ENCODE measurements at regions not wholly inside any gene's neighbourhood (a gene's known extent, or its start where the extent isn't known, plus 50 kb on each side); places are given as distances from the start of the nearest gene placed in this dataset.

DNA sequence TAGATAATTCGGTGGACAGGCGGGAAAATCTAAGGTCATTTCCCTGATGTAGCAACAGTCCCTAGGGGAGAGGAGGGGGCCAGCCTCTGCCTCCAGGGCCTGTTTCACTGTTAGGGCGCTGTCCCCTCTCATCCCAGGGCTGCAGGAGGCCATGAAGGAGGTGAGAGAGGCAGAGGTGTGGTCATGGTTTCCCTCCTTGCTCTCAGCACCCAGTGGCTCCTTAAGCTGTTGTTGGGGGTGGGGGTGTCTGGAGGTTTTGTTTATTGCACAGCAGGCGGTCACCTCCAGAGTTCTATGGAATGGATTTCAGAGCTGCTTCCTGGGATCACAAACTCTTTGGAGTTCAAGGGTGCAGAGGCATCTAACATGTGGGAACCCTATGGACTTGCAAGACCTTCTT, 212.5 kb upstream of the RTL1 start:
- no peaks in the 10 kb centered on the region for H3K9me3 ChIP-seq (replicated peaks; ENCODE audit: control insufficient read depth, low read depth, low read length)
- peaks cover 36% of the 10 kb centered on the region for H3K4me1 ChIP-seq (ENCODE audit: control insufficient read depth, insufficient read depth, low read length)
- DNase-seq = no peak
- no peaks in the 10 kb centered on the region for H3K36me3 ChIP-seq (ENCODE audit: control insufficient read depth, insufficient read depth, low read length)
- WGBS (ENCODE audit: insufficient coverage) = 100% methylated on average over 1 of the region's 4 CpGs
- H3K27ac ChIP-seq (ENCODE audit: low read length) = no peak overlapping the region
- H3K4me3 ChIP-seq (ENCODE audit: low read length) = no peak overlapping the region
- H3K27me3 ChIP-seq (ENCODE audit: control insufficient read depth, insufficient read depth, low read length) = no peaks in the 10 kb centered on the region

DNA sequence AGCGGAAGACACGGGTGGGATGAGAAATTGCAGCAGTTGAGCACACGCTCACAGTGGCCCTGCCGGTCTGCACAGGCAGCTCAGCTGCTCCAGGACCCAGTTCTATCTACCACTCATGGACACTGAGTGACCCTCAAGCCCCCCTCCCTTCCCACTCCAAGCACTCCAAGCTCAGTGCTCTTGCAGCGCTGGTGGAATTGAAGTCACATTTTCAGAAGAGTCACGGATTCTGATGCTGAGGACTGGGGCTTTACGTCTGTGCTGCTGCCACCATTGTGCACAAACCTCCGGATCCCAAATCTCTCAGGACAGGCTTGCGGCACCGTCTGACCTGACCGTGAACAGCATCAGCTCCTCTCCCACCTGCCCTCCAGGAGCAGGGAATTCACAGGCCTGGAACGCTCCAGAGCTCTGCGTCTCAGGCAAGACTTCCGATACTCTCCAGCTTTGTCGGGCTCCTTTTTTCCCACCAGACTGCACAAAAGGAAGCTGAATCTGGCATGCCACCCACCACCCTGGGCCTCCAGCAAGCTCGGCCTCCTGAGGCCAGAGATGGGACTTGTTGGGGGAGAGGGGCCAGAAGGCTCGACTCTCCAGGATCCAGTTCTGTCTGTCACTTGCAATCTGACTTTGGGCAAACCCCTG, 213.1 kb upstream of the RTL1 start:
- Histone ChIP-seq H3K27ac (ENCODE audit: low read length) (no peak overlapping the region), H3K36me3 (ENCODE audit: control insufficient read depth, insufficient read depth, low read length) (no peaks in the 10 kb centered on the region), H3K4me3 (ENCODE audit: low read length) (no peak overlapping the region), H3K27me3 (ENCODE audit: control insufficient read depth, insufficient read depth, low read length) (no peaks in the 10 kb centered on the region), H3K9me3 (replicated peaks; ENCODE audit: control insufficient read depth, low read depth, low read length) (no peaks in the 10 kb centered on the region), H3K4me1 (ENCODE audit: control insufficient read depth, insufficient read depth, low read length) (peaks cover 36% of the 10 kb centered on the region)
- DNase-seq = no peak
- WGBS (ENCODE audit: insufficient coverage) = 59% methylated on average over 10 of the region's 17 CpGs

DNA sequence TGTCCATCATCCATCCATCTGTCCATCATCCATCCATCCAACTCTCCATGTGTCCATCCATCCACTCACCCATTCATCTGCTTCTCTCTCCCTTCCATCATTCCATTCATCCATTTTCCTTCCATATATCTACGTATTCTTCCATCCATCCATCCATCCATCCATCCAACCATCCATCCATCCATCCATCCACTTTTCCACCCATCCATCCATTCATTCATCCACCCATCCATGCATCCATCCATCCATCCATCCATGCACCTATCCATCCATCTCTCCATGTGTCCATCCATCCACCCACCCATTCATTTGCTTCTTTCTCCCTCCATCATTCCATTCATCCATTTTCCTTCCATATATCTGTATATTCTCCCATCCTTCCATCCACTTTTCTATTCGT, 214.0 kb upstream of the RTL1 start:
- H3K27ac ChIP-seq (ENCODE audit: low read length) = no peak overlapping the region
- H3K9me3 ChIP-seq (replicated peaks; ENCODE audit: control insufficient read depth, low read depth, low read length) = no peaks in the 10 kb centered on the region
- 62% methylated on average over 2 of the region's 2 CpGs for WGBS (ENCODE audit: insufficient coverage)
- no peak overlapping the region for H3K4me3 ChIP-seq (ENCODE audit: low read length)
- no peak for DNase-seq
- H3K36me3 ChIP-seq (ENCODE audit: control insufficient read depth, insufficient read depth, low read length) = no peaks in the 10 kb centered on the region
- no peaks in the 10 kb centered on the region for H3K27me3 ChIP-seq (ENCODE audit: control insufficient read depth, insufficient read depth, low read length)
- H3K4me1 ChIP-seq (ENCODE audit: control insufficient read depth, insufficient read depth, low read length) = peaks cover 41% of the 10 kb centered on the region

DNA sequence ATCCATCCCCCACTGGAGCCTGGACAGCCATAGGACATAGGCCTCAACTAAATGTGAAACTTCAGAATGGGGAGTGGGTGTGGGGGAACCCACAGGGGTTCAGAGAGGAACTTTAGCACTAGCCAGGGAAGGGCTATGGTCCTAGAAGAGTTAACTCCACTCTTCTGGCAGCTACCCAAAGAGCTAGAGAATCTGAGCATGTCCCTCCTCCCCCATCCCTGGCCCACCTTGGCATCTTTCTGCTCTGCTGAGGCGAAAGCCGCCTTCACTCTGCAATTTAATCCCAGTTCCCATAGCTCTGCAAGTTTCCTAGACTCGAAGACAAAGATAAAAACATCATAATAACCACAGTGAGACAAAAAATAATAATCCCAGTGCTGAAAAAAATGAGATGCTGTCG, 214.7 kb upstream of the RTL1 start:
- no peaks in the 10 kb centered on the region for H3K9me3 ChIP-seq (replicated peaks; ENCODE audit: control insufficient read depth, low read depth, low read length)
- 39% methylated on average over 3 of the region's 4 CpGs for WGBS (ENCODE audit: insufficient coverage)
- peaks cover 43% of the 10 kb centered on the region for H3K4me1 ChIP-seq (ENCODE audit: control insufficient read depth, insufficient read depth, low read length)
- H3K27ac ChIP-seq (ENCODE audit: low read length) = no peak overlapping the region
- H3K4me3 ChIP-seq (ENCODE audit: low read length) = no peak overlapping the region
- H3K36me3 ChIP-seq (ENCODE audit: control insufficient read depth, insufficient read depth, low read length) = no peaks in the 10 kb centered on the region
- no peaks in the 10 kb centered on the region for H3K27me3 ChIP-seq (ENCODE audit: control insufficient read depth, insufficient read depth, low read length)
- DNase-seq = peak; percentile 37

DNA sequence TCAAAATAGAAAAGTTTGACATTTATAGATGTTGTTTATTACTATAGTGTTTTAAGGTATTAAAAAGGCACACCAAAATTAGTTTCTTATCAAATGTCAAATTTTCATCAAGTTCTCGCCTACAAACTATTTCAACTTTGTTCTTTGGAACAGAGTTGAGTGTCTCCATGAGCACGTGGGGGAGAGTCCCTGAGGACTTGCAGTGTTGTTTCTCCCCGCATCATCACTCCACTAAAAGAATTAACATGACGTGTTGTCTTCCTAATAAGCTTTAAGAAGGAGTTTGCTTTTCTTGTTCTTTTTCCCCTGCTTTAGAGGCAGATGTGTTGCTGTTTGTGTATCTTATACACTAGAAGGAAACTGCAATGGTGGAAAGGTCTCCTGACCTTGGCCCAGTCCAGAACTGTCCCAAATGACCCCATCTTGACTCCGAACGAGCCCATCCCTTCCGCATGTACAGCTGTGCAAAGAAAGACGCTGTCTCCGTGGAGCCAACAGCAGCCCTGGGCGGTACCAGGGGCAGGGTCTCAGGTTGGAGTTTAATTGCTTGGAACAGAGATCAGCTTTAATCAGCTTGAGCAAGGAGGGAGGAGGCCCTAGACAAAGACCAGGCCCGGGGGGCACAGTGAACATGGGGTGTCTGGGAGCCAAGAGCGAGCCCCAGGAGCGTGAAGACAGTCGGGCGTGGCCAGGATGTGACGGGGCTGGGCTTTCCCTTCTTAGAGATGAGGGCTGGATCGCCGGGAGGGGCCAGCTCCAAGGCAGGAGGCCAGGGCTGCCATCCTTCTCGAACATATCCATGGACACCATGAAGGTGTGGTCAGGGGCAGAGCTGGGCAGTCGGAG, 215.4 kb upstream of the RTL1 start:
- peaks cover 45% of the 10 kb centered on the region for H3K4me1 ChIP-seq (ENCODE audit: control insufficient read depth, insufficient read depth, low read length)
- H3K27ac ChIP-seq (ENCODE audit: low read length) = peak overlapping the region; percentile 47
- H3K27me3 ChIP-seq (ENCODE audit: control insufficient read depth, insufficient read depth, low read length) = no peaks in the 10 kb centered on the region
- WGBS (ENCODE audit: insufficient coverage) = 54% methylated on average over 9 of the region's 20 CpGs
- no peaks in the 10 kb centered on the region for H3K9me3 ChIP-seq (replicated peaks; ENCODE audit: control insufficient read depth, low read depth, low read length)
- DNase-seq = peak; percentile 75
- no peaks in the 10 kb centered on the region for H3K36me3 ChIP-seq (ENCODE audit: control insufficient read depth, insufficient read depth, low read length)
- H3K4me3 ChIP-seq (ENCODE audit: low read length) = no peak overlapping the region

DNA sequence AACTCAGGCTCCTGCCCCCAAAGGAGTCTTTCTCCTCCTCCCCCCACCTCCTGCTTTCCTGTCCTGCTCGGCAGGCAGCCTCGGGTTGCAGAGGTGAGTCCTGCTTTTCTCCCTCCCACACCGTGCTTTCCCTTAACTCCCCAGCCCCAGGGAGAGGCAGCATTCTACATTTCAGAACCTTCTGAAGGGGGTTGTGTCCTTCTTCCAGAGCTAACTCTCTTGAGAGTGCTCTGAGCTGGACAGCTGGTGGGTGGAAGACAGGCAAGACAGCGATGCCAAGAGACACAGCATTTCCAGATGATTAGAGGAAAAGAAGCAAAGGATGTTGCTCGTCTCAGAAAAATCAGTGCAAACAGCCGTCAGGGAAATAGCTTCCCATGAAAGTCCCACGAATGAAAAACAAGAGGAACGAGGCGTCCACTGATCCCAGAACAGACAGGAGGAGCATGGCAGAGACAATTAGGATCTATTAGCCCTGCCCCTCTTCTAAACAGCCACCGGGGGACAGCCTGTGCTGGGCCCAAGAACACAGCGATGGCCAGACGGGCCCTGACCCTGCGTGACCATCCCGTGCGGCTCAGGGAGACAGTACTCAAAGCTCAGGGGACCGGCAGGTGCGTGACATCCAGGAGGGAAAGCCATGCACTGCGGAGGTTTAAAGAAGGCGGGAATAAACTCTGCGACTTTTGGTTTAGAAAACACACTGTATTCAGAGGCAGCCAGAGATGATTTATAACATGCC, 216.5 kb upstream of the RTL1 start:
- H3K27ac ChIP-seq (ENCODE audit: low read length) = peak overlapping the region; percentile 39
- peaks cover 48% of the 10 kb centered on the region for H3K4me1 ChIP-seq (ENCODE audit: control insufficient read depth, insufficient read depth, low read length)
- H3K36me3 ChIP-seq (ENCODE audit: control insufficient read depth, insufficient read depth, low read length) = no peaks in the 10 kb centered on the region
- no peak overlapping the region for H3K4me3 ChIP-seq (ENCODE audit: low read length)
- H3K9me3 ChIP-seq (replicated peaks; ENCODE audit: control insufficient read depth, low read depth, low read length) = no peaks in the 10 kb centered on the region
- no peaks in the 10 kb centered on the region for H3K27me3 ChIP-seq (ENCODE audit: control insufficient read depth, insufficient read depth, low read length)
- DNase-seq = peak; percentile 91
- 12% methylated on average over 14 of the region's 20 CpGs for WGBS (ENCODE audit: insufficient coverage)

DNA sequence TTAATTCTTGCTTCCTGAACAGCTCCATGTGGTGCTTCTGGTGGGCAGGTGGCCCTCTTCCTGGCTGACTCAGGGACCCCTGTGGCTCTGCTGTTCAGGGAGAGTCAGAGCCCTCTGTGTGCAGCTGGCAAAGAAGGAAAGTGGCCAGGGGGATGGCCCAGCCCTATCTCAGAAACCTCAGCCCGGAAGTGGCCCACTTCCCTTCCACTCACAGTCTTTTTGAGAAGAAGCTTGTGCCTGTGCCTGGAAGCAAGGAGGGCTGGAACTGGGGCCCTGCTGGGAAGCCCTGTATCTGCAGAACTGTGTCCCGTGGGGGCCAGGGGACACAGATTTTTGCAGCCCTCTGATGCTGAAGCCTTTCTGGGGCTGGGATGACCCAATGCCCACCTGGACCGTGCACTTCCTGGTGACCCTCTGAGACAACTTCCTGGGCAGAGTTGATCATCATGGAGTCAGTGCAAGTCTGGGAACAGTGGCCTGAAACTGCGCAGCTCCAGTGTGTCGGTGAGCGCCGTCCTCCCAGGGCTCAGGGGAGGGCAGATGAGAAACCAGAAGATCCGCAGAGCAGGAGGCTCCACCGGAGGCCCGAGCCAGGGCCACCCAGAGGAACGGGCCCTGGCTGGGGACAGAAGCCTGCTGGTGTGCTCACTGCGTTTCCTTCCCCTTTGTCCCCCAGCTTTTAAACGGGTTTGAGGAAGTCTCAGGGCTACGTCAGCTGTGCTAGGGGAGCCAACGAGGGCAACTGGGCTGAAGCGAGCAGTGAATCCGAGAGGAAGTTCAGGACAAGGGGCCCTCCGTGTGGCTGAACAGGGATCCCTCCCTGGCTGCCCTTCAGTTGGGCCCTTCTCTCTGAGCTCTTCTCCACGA, 217.4 kb upstream of the RTL1 start:
- WGBS (ENCODE audit: insufficient coverage) = 39% methylated on average over 15 of the region's 19 CpGs
- H3K4me3 ChIP-seq (ENCODE audit: low read length) = no peak overlapping the region
- H3K36me3 ChIP-seq (ENCODE audit: control insufficient read depth, insufficient read depth, low read length) = no peaks in the 10 kb centered on the region
- no peaks in the 10 kb centered on the region for H3K27me3 ChIP-seq (ENCODE audit: control insufficient read depth, insufficient read depth, low read length)
- peaks cover 50% of the 10 kb centered on the region for H3K4me1 ChIP-seq (ENCODE audit: control insufficient read depth, insufficient read depth, low read length)
- H3K27ac ChIP-seq (ENCODE audit: low read length) = peak overlapping the region; percentile 49
- DNase-seq = peak; percentile 81
- H3K9me3 ChIP-seq (replicated peaks; ENCODE audit: control insufficient read depth, low read depth, low read length) = no peaks in the 10 kb centered on the region

DNA sequence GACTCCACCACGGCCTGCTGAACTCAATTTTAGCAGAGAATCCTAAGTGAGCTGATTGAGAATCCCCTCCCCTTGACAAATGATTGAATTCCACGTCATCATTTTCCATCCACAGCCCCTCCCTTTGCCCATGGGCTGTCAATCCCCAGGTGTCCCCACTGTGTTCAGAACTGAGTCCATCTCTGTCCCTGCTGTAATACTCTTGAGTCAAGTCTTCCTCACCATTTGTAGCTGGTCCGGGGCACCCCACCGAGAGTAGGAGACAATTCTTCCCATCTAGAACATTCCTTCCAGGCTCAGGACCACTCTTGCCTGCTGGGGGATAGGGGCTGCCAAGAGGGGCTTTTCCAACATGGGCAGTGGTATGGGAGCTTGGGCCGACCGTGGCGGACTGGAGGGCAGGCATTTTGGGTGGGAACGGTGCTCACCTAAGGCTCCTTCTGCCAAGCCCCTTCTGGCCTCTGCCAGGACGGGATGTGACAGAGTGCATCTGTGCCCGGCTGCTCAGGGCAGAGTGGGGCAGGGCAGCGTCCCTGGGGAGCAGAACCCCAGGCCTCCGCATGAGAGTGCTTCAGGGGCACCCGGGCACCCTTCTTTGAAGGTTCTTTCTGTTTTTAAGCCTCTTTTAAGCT, 218.1 kb upstream of the RTL1 start:
- peak overlapping the region; percentile 49 for H3K27ac ChIP-seq (ENCODE audit: low read length)

DNA sequence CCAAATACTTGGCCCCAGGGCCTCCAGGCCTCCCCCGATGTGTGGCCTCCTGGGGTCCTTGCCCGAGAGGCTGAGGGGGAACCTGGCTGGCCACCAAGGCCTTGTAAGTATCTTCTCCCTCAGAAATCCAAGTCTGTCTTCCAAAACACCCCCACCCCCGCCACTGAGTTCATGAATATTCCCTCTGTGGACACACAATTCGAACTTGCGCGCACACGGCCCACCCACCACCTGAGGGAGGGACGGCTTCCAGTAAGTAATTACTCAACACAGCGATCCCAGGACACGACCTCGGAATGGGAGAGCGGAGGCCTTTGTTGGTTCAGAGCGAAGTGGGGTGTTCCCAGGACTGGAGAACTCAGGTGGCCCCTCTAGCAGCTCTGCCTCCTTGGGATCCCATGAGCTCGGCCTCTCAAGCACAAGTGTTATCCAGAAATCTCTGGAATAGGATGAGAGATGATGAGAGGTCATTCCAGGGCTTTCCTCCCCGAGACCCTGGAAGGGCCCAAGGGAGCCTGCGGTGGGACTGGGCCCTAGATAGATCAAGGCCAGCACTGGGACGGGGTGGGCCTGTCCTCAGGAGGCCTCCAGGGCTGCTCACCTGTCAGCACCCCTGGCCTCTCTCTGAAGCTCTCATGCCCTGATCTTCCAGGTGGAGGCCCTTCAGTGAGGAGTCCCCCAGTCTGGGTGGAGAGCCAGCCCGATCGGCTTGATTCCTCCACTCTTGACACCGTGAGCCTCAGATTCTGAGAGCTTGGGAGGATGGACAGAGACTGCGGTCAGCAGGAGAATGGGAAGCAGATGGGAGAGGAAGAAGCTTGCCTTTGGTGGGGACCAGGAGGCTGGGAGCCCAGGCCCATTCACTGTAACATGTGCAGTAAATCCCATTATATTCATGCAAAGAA, 219.0 kb upstream of the RTL1 start:
- Histone ChIP-seq H3K9me3 (replicated peaks; ENCODE audit: control insufficient read depth, low read depth, low read length) (no peaks in the 10 kb centered on the region), H3K27me3 (ENCODE audit: control insufficient read depth, insufficient read depth, low read length) (no peaks in the 10 kb centered on the region), H3K4me1 (ENCODE audit: control insufficient read depth, insufficient read depth, low read length) (peaks cover 63% of the 10 kb centered on the region), H3K4me3 (ENCODE audit: low read length) (no peak overlapping the region), H3K27ac (ENCODE audit: low read length) (no peak overlapping the region), H3K36me3 (ENCODE audit: control insufficient read depth, insufficient read depth, low read length) (no peaks in the 10 kb centered on the region)
- 52% methylated on average over 11 of the region's 21 CpGs for WGBS (ENCODE audit: insufficient coverage)
- peak; percentile 71 for DNase-seq

More for the DNA sequence above, 218.1 kb upstream of the RTL1 start:
- Histone ChIP-seq H3K4me1 (ENCODE audit: control insufficient read depth, insufficient read depth, low read length) (peaks cover 58% of the 10 kb centered on the region), H3K4me3 (ENCODE audit: low read length) (no peak overlapping the region), H3K36me3 (ENCODE audit: control insufficient read depth, insufficient read depth, low read length) (no peaks in the 10 kb centered on the region), H3K27me3 (ENCODE audit: control insufficient read depth, insufficient read depth, low read length) (no peaks in the 10 kb centered on the region), H3K9me3 (replicated peaks; ENCODE audit: control insufficient read depth, low read depth, low read length) (no peaks in the 10 kb centered on the region)
- DNase-seq = no peak
- WGBS (ENCODE audit: insufficient coverage) = 81% methylated on average over 11 of the region's 13 CpGs

All from muscle of leg (tissue), 3 donors.